T-helper 2 cell treated with Interferon-gamma antibody and Interleukin-4, amounts not matched to agents 100 ng/mL and 5 ng/mL, for 36 hours (primary cell): ENCODE measurements at regions not wholly inside any gene's neighbourhood (a gene's known extent, or its start where the extent isn't known, plus 50 kb on each side); places are given as distances from the start of the nearest gene placed in this dataset.

Experiments
- intact Hi-C: fragments of 100-400 bp; cut with micrococcal nuclease; formaldehyde crosslinking; loops from one replicate; pipeline ENCODE4 v1.15.1; 2023

DNA sequence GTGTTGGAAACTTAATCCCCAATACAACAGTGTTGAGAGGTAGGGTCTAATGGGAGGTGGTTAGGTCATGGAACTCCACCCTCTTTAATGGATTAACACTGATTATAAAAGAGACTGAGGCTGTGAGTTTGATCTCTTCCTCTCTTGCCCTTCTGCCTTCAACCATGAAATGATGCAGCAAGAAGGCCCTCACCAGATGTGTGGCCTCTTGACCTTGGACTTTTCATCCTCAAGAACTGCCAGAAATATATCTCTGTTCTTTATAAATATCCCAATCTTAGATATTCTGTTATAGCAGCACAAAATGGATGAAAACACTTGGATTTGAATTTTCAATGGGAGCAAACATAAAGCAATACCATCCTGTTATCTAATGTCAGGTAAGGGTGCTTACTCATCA, 67.6 kb downstream of the NMUR2 start:
- intact Hi-C loops: no loop called here

DNA sequence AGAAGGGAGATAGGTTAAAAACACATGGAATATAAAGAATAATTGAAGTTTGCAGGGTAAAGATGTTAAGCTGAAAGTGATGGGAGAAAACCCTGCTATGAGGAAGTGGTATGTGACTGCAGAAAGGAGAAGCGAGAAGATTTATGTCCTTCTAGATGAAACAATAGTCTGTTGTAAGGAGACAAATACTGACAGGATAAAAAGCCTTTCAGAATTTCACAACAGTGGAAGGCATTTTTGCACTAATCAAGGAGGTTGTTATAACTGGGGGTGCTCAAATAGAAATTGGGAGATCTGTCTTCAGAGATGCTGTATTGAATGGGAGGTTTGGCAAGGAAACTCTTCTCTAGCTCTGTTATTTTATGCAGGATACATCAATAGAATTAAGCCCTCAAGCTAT, 69.6 kb downstream of the NMUR2 start:
- intact Hi-C loops: no loop called here

DNA sequence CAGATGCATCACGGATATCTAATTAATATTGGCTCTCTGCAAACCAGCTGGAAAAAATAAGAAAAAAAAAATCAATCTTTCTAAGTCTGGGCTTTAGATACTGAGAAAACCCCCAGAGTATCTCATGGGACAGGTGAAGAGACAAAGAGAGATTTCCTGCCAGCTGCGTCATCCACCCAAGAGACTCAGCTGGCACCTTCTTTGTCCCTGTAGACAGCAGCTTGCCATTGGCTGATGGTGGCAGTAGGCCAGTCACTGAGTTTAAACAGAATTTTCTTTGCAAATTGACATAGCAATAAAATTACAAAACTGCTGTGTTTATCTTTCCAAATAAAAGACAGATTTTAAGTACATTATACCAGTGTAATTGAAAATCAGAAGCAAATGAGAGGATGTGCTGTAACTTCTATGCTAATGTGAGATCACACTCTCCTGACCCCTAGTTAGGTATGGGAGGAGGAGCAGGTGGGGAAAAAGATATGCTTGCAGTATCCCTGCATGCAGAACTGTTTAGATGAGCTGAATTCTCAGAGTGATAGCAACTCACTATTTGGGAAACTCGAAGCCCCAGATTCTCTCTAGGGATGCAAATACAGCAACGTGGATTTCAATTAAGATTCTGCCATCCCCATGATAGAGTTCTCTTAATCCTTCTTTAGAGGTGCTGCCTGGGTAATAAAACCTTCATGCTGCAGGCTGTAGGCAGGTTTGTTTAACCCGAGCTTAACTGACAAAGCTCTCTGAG, 72.2 kb downstream of the NMUR2 start:
- intact Hi-C loops: no loop called here

DNA sequence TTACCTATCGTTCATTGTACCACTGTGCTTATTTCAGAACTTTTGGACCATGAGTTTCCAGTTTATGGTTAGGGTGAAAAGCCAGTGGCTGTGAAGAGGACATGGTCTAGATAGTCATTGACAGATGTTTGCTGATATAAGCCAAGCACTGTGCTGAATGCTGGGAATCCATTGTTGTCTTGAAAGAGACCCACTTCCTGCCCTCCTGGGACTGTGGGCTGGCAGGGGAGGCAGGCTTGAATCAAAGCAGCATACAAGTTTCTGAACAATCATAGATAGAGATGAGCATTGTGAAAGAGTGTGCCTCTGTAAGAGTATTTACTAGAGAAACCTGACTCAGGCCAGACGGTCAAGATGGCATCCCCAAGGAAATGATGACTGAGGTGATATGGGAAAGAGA, 73.4 kb downstream of the NMUR2 start:
- intact Hi-C loops: no loop called here

DNA sequence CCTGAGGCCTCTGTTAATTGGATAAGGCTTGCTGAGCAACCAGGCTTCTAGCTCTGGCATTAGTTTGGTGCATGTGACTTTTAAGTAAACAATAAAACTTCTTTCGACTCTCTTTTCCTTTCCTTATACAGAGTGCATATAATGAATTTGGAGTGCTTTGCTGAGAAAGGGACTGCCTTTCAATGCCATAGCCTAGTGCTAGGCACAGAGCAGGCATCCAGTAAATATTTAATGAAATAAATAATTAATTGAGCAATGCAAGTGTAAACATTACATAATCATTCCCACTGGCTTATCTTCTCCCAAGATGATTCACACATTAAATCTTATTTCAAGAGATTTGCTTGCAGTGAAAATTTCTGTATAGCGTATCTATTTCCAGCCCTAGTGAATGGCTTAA, 74.1 kb downstream of the NMUR2 start:
- intact Hi-C loops: no loop called here

DNA sequence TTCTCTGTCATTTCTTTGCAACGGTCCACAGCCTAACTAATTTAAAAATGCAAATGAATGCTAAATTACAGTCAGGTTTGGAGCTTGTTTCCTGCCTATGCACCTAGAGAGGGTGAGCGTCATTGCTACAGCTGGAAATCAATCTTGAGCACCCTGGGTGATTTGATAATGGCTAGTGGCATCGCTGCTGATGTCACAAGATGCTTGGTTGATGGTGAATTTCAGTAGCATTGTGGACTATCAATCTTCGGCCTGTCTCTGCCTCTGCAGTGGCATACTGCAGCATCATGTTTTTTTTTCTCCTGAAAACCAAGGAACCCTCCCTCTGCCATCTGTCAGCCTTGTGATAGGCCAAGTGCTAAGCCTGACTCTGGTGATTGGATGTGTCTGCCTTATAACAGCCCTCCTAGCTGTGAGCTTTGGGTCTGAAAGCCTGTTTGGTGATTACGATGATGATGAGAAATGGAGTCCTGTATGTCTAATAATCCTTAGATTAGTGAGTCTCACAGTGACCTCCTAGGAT, 75.3 kb downstream of the NMUR2 start:
- intact Hi-C loops: no loop called here

DNA sequence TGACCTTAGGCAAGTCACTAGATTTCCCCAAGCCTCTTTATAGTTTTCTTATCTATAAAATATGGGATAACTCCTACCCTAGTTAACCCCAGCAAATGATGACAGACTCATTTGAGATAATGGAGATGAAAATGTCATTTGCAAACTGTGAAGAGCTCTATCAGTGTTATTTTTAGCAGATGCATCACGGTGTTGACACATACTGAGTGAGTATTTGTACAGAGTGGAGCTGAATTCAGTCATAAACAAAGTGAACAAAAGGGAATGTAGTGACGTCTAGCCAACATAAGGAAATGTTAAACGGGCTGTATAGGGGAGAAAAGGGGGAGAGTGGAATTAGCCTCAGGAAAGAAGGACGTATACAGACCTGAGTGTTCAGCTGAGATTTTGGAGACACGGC, 75.9 kb downstream of the NMUR2 start:
- intact Hi-C loops: no loop called here

DNA sequence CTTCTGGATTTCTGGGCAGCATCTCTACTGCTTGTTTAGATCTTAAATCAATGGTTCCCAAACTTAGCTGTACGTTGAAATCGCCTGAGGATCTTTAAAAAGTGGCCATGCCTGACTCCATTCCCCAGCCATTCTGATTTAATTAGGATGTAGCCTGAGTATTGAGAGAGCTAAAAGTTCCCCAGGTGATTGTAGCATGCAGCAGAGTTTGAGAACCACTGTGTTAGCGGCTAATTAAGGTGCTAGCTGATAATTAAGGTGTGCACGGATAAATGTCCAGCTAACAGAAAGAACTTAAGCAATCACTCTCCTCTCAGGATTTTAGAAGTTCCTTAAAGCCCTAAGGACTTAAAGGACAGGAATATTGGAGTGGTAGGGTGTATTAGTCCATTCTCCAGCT, 89.1 kb downstream of the NMUR2 start:
- intact Hi-C loops: no loop called here

DNA sequence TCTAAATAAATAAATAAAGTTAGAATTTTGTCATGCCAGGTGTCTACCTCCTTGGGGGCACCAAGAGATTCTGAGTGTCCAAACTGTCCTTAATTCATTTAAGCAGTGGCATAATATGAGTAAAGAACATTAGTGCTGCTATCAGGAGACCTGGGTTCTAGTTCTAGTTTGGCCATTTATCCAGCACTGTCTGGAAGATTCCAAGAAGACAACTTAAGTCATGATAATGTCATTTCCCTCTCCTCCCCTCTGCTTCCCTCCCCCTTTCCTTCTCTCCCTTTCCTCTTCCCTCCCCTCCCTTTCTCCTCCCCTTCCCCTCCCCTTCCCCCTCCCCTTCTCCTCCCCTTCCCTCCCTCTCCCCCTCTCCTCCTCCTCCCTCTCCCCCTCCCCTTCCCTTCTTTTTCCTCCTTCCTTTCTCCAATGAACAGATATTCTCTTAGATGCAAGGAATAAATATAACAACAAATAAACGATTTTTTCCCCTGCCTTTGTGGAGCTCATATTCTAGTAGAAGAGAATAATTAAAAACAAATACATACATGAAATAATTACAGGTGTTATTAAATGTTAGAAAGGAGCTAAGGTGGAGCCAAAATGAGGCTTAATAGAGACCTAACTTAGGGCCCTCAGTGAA, 90.8 kb downstream of the NMUR2 start:
- intact Hi-C loops: no loop called here

DNA sequence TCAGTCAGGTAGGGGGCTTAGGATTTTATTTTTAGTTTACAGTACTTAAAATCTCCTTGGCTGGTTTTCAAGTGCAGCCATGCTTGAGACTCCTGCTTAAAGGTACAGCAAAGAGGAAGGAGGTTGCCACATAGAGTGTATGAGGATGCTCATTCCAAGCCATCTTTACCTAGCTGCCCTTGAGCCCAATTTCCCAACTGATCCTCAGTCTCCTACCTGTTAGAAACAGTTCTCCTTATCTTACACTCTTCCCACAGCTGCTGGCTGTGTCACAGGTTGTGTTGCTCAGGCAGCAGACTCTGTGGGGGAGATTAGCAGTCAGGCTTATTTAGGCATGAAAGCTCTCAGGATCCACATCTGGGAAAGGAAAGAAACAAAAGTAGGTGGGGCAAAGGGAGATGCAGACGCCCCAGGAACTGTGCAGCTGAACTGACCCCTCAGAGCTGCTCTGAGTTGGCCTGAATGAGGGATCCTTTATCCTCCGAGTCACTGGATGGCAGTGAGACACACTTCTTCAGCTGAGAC, 95.1 kb downstream of the NMUR2 start:
- intact Hi-C loops: no loop called here

DNA sequence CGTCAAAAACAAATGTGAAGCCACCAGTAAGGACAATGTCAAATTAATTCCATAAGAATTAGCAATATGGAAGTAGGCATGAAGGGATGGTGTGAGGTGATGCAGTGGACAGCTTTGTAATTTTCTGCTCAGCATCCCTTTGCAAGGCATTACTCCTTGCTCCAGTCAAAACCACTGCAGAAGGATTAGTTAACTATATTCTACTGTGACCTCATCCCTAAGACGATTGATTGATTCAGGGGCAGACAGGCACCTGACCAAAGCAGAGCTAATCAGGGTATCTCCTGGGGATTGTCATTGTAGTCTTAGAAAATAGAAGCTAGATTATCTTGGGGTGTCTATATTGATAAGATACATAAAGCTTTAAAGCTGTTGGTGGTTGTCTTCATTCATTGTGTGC, 98.7 kb downstream of the NMUR2 start:
- intact Hi-C loops: no loop called here

DNA sequence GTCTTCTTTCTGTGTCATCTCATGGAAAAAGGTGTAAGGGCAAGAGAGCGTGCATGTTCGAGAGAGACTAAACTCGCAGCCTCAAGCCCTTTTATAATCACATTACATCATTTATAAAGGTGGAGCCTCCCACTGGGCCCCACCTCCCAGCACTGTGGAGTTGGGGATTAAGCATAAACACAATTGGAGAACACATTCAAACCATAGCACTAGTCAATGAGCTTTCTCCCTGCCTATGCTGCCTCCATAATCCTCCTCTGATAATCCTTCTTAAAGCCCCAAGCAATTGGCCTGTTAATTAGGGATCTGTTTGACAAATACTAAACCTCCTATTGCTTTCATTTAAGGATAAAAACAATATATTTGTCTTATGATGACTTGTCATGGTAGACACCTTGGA, 99.6 kb downstream of the NMUR2 start:
- intact Hi-C loops: no loop called here

DNA sequence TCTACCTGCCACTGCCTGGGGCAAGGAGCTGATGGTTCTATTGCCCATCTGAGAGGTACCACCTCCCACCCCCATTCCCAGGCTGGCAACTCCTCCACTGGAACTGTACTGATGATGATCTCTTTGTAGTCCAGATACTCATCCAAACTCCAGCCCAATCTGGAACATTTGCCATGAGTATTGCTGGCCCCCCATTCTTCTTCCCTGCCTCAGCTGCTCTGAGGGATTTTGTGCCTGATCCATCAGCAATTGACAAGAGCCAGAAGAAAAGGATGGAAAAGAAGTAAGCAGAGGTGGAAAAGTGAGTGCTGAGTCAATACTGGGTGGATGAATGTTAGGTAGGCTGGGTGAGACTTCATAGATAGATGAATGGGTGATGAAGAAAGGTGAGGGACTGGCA, 101.2 kb downstream of the NMUR2 start:
- intact Hi-C loops: no loop called here

DNA sequence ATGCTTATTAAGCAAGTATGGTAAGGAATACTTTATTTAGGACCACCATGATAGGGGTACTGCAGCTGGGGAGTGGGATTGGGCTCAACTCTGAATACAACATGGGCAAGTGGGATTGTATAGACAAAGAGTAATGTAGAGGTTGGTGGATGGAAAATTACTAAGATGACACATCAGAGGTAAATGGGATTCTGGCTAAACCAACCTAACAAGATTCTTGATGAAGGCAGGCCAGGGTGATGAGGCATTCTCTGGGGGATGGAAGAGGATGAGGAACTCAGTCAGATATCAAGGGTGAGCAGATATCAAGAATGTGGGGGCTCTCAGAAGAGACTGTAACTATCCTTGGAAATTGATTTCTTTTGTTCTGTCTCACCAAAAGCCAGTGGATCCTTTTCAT, 107.2 kb downstream of the NMUR2 start:
- intact Hi-C loops: no loop called here

DNA sequence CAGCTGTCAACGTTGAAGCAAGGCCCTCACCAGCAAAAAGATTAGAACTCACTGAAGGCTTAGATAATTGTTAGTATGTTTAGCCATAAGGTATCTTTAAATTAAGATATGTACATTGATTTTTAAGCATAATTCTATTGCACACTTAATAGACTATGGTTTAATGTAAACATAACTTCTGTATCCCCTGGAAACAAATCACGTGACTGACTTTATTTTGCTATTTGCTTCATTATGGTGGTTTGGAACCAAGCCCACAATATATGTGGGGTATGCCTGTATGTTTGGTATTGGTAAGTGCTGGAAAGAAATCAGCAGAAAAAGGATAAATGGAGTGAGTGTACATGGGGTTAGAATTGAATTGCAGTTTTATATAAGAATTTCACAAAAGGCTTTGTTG, 111.9 kb downstream of the NMUR2 start:
- intact Hi-C loops: no loop called here

DNA sequence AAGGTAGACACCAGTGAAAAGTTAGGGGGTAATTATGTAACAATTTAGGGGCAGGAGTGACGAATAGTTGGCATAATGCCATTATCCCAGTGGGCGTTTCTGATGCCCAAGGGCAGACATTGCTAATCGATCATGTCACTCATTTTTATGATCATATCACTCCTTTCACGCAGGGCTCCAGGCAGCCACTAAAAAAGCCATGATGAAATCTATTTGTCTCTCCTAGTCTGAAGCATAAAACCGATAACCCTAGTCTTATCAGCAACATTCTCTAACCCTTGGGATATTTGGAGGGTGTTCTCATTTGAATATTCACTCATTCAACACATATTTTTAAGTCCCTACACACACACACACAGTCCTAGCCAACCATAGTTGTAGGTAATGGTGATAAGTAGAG, 114.9 kb downstream of the NMUR2 start:
- intact Hi-C loops: no loop called here

DNA sequence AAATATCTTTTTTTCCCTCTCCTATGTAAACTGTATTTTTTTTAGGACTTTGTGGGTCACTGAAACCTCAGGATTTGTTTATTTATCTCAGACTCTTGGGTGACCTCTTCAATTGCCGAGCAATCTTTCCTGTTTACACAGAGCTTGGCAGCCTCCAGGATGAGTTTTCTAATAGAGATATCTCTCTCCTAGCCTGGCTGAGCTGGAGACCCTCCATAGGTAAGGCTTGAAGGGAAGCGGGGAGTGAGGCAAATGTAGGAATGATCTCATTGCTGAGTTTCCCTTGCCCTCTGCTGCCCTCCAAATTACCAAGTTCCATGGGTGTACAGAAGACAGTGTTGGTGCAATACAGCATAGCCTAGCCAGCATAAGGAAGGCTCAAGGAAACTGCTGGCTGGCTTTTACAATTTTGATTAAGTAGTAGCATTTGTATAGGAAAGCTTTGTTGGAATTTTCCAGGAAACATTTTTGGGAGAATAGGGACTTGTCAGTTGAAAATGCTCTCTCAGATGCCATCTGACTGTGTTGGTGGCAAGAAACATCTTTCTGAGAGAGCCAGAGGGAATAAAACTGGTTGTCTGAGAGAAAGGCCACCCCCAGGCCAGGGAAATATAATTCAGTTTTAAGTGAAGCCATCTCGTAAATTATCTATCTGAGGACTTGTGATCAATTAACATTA, 116.0 kb downstream of the NMUR2 start:
- intact Hi-C loops: no loop called here

DNA sequence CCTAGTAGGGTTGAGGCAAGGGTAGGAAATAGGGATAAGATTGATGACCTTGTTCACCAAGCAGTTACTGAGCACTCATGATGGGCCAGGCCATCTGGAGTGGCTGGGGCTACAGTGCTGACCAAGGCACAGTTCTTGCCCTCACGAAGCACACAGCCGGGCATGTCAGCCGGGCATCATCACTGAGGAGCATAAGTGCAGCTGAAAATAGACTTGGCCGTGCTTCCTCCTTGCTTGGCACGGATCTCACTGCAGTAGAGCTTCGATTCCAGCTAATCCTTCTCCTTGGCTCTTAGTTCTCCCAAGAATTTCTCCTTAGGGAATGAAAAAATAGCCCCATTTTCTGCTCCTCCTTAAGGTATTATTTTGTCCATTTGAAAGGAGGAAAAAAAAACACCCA, 116.6 kb downstream of the NMUR2 start:
- intact Hi-C loops: no loop called here

DNA sequence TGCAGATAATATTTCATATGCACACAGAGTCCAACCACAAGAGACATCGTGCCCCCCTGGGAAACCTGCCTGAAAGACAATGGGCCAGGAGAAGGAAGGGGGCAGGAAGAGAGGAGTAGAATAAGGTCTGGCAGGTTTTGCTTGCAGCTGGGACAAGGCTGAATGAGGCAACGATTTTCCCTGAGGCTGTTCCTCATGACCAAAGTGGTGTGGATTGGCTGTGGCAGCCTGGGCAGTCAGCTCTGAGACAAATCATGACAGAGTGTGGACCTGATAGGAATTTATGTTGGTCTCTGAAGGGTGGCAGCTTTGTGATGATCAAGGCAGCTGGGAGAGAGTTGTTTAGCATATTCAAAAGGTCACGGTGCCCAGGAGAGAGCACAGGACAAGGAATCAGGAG, 119.3 kb downstream of the NMUR2 start:
- intact Hi-C loops: no loop called here

DNA sequence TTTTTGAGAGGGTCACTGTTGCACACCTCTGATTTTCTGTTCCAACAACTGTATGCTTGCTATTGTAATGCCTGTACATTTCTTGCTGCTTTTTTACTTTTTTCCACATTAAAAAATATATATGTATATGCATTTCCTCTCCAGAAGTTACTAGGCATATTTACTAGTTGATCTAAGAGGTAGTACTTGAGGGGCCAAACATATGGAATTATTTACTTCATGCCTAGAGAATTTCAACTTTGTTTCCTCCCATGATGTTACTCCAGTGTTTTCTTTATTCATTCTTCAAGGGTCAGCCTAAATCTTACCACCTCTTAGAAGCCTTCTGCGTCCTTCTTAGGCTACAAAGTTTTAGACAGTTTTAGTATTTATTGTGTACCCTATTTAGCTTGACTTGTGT, 122.7 kb downstream of the NMUR2 start:
- intact Hi-C loops: no loop called here

DNA sequence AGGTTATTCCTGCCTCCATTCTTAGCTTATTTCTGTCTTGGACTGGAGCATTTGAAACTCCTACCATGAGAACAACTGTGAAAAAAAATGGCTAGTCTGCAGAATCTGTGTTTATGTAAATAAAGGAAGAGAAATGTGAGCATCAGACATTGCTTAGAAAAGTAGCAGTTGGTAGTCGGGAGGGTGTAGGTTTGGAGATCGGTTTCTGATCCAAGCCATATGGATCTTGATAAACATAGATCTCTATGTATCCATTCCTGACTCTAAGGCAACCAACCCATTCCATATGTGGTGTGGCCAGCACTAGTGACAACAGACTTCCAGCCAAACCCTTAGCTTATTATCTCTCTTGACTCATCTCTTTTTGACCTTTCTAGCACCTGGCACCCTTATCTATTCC, 127.1 kb downstream of the NMUR2 start:
- intact Hi-C loops: no loop called here

DNA sequence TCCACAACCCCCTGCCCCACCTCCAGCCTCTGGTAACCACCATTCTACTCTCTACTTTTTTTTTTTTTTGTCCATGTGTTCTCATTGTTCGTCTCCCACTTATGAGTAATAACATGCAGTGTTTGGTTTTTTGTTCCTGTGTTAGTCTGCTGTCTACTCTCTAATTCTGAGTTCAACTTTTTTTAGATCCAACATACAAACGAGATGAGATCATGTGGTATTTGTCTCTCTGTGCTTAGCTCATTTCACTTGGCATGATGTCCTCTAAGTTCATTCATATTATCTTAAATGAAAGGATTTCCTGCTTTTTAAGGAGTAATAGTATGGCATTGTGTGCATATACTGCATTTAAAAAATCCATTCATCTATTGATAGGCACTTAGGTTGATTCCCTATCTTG, 130.9 kb downstream of the NMUR2 start:
- intact Hi-C loops: no loop called here
